AG10803 (cell line): ENCODE measurements at regions not wholly inside any gene's neighbourhood (a gene's known extent, or its start where the extent isn't known, plus 50 kb on each side); places are given as distances from the start of the nearest gene placed in this dataset.

Source experiments
- DNase-seq: peaks from one replicate; pipeline ENCODE4 v3.0.0; 2010; ENCODE audit warnings: low read depth
- H3K4me3 ChIP-seq: 2 replicates; pipeline ENCODE4 v1.5.1; 2011; ENCODE audit warnings: mild to moderate bottlenecking, low read length, control low read depth
- TF ChIP-seq, protein P1 (sequence below): conservative IDR thresholded peaks from 2 replicates; pipeline ENCODE4 v1.5.1; 2011; ENCODE audit warnings: mild to moderate bottlenecking, low read length, control low read depth, inconsistent platforms

DNA sequence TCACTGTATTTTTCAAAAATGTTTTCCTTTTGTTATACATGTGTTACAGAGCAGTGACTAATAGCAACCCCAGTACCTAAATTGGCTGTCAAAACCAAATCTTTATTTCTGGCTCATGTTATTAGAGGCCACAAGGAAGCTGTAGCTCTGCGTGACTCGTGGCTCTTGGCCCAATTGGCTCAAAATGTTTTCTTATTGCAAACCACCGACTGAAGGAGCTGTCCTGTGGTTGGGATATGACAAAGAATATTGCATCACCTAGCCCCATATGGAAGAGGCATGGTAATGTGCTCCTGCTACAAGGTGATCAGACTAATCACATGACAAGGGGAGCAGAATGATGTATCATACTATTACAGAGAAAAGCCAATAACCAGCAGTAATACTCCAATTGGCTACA, 1058.5 kb downstream of the CBLN2 start:
- H3K4me3 ChIP-seq, result no peak overlapping the region
- DNase-seq, result no peak
- TF ChIP-seq, protein P1, sequence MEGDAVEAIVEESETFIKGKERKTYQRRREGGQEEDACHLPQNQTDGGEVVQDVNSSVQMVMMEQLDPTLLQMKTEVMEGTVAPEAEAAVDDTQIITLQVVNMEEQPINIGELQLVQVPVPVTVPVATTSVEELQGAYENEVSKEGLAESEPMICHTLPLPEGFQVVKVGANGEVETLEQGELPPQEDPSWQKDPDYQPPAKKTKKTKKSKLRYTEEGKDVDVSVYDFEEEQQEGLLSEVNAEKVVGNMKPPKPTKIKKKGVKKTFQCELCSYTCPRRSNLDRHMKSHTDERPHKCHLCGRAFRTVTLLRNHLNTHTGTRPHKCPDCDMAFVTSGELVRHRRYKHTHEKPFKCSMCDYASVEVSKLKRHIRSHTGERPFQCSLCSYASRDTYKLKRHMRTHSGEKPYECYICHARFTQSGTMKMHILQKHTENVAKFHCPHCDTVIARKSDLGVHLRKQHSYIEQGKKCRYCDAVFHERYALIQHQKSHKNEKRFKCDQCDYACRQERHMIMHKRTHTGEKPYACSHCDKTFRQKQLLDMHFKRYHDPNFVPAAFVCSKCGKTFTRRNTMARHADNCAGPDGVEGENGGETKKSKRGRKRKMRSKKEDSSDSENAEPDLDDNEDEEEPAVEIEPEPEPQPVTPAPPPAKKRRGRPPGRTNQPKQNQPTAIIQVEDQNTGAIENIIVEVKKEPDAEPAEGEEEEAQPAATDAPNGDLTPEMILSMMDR, result no peak

GRCh38 chr18:71471963-71472725, 1072.0 kb downstream of the CBLN2 start:
- H3K4me3 ChIP-seq, result no peak overlapping the region
- no peak for DNase-seq
- TF ChIP-seq, protein P1, result no peak

DNA sequence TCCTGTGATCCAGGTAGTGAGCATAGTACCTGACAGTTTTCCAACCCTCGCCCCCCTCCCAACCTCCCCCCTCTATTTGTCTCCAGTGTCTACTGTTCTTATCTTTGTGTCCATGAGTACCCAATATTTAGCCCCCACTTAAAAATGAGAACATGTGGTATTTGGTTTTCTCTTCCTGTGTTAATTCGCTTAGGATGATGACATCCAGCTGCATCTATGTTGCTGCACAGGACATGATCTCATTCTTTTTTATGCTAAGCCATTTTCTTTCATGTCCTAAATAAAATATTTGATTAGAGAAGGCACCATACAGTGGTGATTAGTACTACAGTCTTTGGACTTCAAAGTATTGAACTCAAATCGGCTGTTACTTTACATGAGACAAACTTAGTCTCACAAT, 1087.9 kb downstream of the CBLN2 start:
- TF ChIP-seq, protein P1, result no peak
- no peak for DNase-seq
- H3K4me3 ChIP-seq, result no peak overlapping the region

GRCh38 chr18:71450257-71450656, 1093.9 kb downstream of the CBLN2 start:
- TF ChIP-seq, protein P1, result no peak
- DNase-seq, result no peak
- no peak overlapping the region for H3K4me3 ChIP-seq

GRCh38 chr18:71443706-71444480, 1100.2 kb downstream of the CBLN2 start:
- TF ChIP-seq, protein P1, result no peak
- no peak for DNase-seq

GRCh38 chr18:71442731-71443141, 1101.4 kb downstream of the CBLN2 start:
- TF ChIP-seq, protein P1, result no peak
- no peak for DNase-seq
- no peak overlapping the region for H3K4me3 ChIP-seq

More at GRCh38 chr18:71443706-71444480, 1100.2 kb downstream of the CBLN2 start:
- no peak overlapping the region for H3K4me3 ChIP-seq
